WI38 (cell line): ENCODE measurements at regions not wholly inside any gene's neighbourhood (a gene's known extent, or its start where the extent isn't known, plus 50 kb on each side); places are given as distances from the start of the nearest gene placed in this dataset.

ENCODE experiments used
- H3K4me3 ChIP-seq: 2 replicates; pipeline ENCODE4 v1.5.1; 2011; ENCODE audit warnings: low read depth, mild to moderate bottlenecking, control low read depth, low read length
- TF ChIP-seq, protein P1 (sequence below): IDR thresholded peaks from 2 replicates; pipeline ENCODE4 v1.5.1; 2012; ENCODE audit warnings: low read depth, mild to moderate bottlenecking, control low read depth, low read length

DNA sequence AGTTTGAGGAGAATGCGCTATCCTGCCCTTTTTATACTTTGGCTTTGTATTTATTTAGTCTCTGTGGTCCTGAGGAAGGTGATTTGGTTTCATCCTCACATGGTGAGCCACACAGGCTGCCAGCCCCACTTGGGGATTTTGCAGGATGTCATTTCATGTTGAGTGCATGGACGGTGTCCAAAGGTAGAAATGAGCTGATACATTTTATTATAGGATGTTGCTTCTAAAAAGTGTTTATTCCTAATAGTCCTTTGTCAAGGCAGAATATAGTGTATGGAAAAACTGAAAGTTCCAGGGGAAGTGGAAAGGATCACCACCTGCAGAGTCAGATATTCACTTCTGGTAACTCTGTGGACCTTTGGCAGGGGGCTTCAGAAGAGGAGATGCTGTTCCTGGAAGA lies 434.6 kb downstream of the CD109 start:
- TF ChIP-seq, protein P1, sequence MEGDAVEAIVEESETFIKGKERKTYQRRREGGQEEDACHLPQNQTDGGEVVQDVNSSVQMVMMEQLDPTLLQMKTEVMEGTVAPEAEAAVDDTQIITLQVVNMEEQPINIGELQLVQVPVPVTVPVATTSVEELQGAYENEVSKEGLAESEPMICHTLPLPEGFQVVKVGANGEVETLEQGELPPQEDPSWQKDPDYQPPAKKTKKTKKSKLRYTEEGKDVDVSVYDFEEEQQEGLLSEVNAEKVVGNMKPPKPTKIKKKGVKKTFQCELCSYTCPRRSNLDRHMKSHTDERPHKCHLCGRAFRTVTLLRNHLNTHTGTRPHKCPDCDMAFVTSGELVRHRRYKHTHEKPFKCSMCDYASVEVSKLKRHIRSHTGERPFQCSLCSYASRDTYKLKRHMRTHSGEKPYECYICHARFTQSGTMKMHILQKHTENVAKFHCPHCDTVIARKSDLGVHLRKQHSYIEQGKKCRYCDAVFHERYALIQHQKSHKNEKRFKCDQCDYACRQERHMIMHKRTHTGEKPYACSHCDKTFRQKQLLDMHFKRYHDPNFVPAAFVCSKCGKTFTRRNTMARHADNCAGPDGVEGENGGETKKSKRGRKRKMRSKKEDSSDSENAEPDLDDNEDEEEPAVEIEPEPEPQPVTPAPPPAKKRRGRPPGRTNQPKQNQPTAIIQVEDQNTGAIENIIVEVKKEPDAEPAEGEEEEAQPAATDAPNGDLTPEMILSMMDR = no peak
- H3K4me3 ChIP-seq = no peak overlapping the region

DNA sequence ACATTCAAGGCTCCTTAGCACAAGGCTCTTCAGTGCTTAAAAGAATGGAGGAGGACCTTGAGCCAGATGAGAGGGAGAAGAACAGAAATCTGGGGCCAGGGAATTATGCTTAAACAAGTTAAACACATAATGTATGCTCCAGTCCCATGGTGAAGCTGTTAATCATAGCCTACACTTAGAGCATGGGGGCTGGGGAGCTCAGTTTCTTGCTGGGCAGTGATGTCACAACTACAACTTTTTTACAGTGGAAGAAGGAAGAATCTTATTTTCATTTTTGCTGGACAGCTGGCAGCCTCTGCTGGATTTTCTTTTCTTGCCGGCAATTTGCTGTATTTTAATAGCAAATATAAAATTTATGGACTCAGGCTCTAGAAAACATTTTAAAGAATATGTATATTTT lies 432.5 kb downstream of the CD109 start:
- TF ChIP-seq, protein P1 = no peak
- H3K4me3 ChIP-seq = no peak overlapping the region

DNA sequence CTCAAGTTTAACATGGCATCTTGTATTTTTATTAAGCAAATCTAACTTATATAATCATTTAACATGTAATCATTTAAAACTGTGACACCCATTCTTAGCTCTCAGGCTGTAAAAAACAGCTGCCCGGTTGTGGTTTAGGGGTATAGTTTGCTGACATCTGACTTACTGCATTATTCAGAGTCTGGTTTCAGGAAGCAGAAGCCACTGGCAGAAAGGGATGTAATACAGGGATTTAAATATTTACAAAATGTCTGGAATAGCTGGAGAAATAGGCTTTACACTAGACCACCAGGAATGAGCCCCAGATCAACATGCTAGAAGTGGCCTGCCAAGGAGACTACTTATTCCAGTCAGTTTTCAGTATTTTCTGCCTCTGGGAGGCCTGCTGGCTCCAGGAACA lies 421.1 kb downstream of the CD109 start:
- TF ChIP-seq, protein P1 = no peak
- no peak overlapping the region for H3K4me3 ChIP-seq

DNA sequence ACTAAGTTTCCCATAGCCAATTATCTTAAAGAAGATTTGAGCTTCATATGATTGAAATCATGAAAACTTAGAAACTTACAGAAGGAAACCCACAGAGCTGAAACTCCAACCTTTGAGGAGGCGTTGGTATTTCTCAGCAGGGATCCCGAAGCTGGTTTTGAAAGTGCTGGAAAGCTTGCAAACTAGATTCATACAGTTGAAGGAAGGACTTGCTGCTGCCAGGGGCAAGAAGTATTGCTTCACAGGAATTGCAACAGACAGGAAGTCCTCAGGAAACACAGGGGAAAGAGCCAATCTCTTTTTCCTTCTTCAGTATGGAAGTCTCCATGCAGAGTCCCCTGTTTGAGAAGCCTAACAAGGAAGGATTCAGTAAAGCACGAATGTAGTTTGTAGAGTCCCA lies 419.7 kb downstream of the CD109 start:
- TF ChIP-seq, protein P1 = no peak
- no peak overlapping the region for H3K4me3 ChIP-seq

DNA sequence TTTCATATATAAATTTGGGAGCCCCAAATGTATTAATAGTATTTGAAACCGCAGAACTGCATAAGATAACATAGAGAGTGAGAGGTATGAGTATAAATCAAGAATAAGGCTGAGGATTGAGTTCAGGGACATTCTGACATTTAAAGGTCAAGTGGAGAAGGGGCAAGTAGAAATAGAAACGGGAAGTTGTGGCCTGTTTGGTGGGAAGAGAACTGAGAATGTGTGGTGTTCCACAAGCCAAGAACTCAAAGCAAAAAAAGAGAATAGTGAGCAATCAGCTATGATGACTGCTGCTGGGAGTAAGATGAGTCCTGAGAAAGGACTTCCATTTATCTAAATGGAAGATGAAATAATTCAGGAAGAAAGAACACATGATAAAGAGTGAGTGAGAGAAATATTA lies 418.4 kb downstream of the CD109 start:
- TF ChIP-seq, protein P1 = no peak
- no peak overlapping the region for H3K4me3 ChIP-seq

DNA sequence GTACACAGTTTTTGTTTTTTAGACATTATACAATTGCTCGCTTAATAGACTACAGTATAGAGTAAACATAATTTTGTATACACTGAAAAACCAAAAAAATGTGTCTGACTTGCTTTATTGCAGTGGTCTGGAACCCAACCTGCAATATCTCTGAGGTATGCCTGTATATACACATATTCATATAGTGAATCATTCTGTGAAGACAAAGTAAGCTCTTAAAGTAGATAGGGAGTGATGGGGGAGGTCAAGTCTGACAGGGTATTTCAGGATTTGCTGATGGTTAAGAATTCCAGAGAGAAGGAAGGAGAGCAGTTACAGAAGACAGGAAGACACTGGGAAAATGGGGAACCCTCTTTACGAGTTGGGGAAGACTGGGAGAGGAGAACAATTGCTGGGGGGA lies 417.9 kb downstream of the CD109 start:
- TF ChIP-seq, protein P1 = no peak
- H3K4me3 ChIP-seq = no peak overlapping the region

DNA sequence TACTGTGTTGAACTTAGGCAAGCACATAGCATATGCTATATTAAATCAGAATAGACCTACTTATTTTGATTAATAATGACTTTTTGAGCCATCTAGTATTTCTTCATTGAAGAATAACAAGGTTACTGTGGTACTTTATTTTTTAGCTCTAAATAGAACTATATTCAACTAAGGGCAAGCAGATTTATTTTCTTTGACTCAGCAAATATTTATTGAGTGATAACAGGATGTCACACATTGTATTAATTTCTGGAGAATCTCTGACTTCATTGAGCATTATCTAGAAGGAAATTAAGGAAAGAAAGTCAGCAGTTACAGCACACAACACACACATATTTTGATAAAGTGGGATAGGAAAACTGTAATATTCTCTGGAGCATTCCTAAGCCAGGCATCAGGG lies 407.4 kb downstream of the CD109 start:
- H3K4me3 ChIP-seq = no peak overlapping the region
- TF ChIP-seq, protein P1 = no peak
